ENCODE measurements at regions not wholly inside any gene's neighbourhood (a gene's known extent, or its start where the extent isn't known, plus 50 kb on each side); places are given as distances from the start of the nearest gene placed in this dataset.

DNA sequence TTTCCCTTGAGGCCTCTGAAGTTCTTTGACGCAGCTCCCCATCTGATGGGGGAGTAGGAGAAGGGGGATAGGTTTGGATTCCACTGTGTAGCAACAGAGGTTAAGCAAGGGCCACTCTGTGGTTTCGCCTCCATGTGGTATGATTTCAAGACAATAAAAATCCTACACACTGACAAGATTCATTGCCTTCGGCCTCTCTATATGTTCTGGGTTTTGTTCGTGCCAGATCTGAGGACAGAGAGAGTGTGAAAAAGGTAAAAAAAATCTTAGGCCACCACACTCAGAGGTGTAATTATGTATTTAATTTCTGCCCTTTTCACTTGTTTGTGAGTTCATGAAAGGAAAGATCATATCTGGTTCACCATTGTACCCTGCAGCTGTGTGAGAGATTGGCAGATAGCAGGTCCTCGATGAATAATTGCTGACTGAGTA, 715.2 kb upstream of the ZNF608 start:
- TF ChIP-seq CTCF (conservative IDR thresholded peaks at IDR 0.05; ENCODE audit: low read length): no peak
- TF ChIP-seq EZH2phosphoT487 (IDR thresholded peaks at IDR 0.05; ENCODE audit: borderline replicate concordance, low read depth, low read length): no peak
